ENCODE measurements at regions not wholly inside any gene's neighbourhood (a gene's known extent, or its start where the extent isn't known, plus 50 kb on each side); places are given as distances from the start of the nearest gene placed in this dataset.
A peak's percentile ranks its signal among the peaks of the same experiment; 100 is the strongest.

- no peaks in the 10 kb centered on the region for H3K4me1 ChIP-seq (ENCODE audit: control insufficient read depth, insufficient read depth, low read length)
- no peak overlapping the region for H3K27ac ChIP-seq (ENCODE audit: low read length)
- in situ Hi-C loops (cut with HindIII; ENCODE audit: low pct_unique_long_range_greater_than_20kb, low sequenced_read_pairs) (no loop called here), intact Hi-C loops (cut with micrococcal nuclease; ENCODE audit: unreplicated experiment) (no loop called here)
- no peaks in the 10 kb centered on the region for H3K9me3 ChIP-seq (ENCODE audit: control insufficient read depth, insufficient read depth, low read depth, low read length)
- no TSS peak for BruUV-seq (replicated peaks)
- no peaks in the 10 kb centered on the region for H3K36me3 ChIP-seq (ENCODE audit: control insufficient read depth, insufficient read depth, low read length)
- POLR2A ChIA-PET = no interaction called here
- H3K27me3 ChIP-seq (ENCODE audit: control insufficient read depth, insufficient read depth, low read length) = no peaks in the 10 kb centered on the region
- no peak for TF ChIP-seq TCF7L2 (IDR thresholded peaks at IDR 0.05; ENCODE audit: low read depth, low read length)
- no peak for TF ChIP-seq SIN3A (IDR thresholded peaks at IDR 0.05; ENCODE audit: borderline replicate concordance, insufficient read depth, low read depth, low read length)
- TF ChIP-seq, protein P1, sequence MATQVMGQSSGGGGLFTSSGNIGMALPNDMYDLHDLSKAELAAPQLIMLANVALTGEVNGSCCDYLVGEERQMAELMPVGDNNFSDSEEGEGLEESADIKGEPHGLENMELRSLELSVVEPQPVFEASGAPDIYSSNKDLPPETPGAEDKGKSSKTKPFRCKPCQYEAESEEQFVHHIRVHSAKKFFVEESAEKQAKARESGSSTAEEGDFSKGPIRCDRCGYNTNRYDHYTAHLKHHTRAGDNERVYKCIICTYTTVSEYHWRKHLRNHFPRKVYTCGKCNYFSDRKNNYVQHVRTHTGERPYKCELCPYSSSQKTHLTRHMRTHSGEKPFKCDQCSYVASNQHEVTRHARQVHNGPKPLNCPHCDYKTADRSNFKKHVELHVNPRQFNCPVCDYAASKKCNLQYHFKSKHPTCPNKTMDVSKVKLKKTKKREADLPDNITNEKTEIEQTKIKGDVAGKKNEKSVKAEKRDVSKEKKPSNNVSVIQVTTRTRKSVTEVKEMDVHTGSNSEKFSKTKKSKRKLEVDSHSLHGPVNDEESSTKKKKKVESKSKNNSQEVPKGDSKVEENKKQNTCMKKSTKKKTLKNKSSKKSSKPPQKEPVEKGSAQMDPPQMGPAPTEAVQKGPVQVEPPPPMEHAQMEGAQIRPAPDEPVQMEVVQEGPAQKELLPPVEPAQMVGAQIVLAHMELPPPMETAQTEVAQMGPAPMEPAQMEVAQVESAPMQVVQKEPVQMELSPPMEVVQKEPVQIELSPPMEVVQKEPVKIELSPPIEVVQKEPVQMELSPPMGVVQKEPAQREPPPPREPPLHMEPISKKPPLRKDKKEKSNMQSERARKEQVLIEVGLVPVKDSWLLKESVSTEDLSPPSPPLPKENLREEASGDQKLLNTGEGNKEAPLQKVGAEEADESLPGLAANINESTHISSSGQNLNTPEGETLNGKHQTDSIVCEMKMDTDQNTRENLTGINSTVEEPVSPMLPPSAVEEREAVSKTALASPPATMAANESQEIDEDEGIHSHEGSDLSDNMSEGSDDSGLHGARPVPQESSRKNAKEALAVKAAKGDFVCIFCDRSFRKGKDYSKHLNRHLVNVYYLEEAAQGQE (IDR thresholded peaks at IDR 0.05; ENCODE audit: insufficient read depth in 1 of 2, low read depth in 2 of 2, low read length in 1 of 2) = no peak
- no peak for TF ChIP-seq POLR2AphosphoS5 (IDR thresholded peaks at IDR 0.05; ENCODE audit: low read depth, low read length)
- no peak for TF ChIP-seq CTCF (IDR thresholded peaks at IDR 0.05)
- ATAC-seq = no peak
- H3K4me3 ChIP-seq (ENCODE audit: low read depth in 2 of 2, low read length in 2 of 2) = no peak overlapping the region
- CTCF ChIA-PET = interaction anchor here (0.6 kb wide), 1 partner anchor 21 kb away, joined by 3 read pairs; no protein-coding TSS in a partner anchor
- no peak for DNase-seq (ENCODE audit: low read depth, low spot score)
Observed at GRCh38 chr7:36083626-36084380, 69.3 kb upstream of the EEPD1 start.

- ATAC-seq (peak; percentile 89), DNase-seq (ENCODE audit: low read depth, low spot score) (no peak)
- no peaks in the 10 kb centered on the region for H3K36me3 ChIP-seq (ENCODE audit: control insufficient read depth, insufficient read depth, low read length)
- intact Hi-C loops (cut with micrococcal nuclease; ENCODE audit: unreplicated experiment) (no loop called here), in situ Hi-C loops (cut with HindIII; ENCODE audit: low pct_unique_long_range_greater_than_20kb, low sequenced_read_pairs) (no loop called here)
- H3K27me3 ChIP-seq (ENCODE audit: control insufficient read depth, insufficient read depth, low read length) = no peaks in the 10 kb centered on the region
- TF ChIP-seq SIN3A (IDR thresholded peaks at IDR 0.05; ENCODE audit: borderline replicate concordance, insufficient read depth, low read depth, low read length) (no peak), CTCF (IDR thresholded peaks at IDR 0.05) (peak; percentile 75; the same call in 1 of the 2 replicates), POLR2AphosphoS5 (IDR thresholded peaks at IDR 0.05; ENCODE audit: low read depth, low read length) (no peak), TCF7L2 (IDR thresholded peaks at IDR 0.05; ENCODE audit: low read depth, low read length) (no peak)
- TF ChIP-seq, protein P1 (IDR thresholded peaks at IDR 0.05; ENCODE audit: insufficient read depth in 1 of 2, low read depth in 2 of 2, low read length in 1 of 2) = no peak
- no peaks in the 10 kb centered on the region for H3K9me3 ChIP-seq (ENCODE audit: control insufficient read depth, insufficient read depth, low read depth, low read length)
- H3K4me1 ChIP-seq (ENCODE audit: control insufficient read depth, insufficient read depth, low read length) = no peaks in the 10 kb centered on the region
- POLR2A ChIA-PET = no interaction called here
- no peak overlapping the region for H3K4me3 ChIP-seq (ENCODE audit: low read depth in 2 of 2, low read length in 2 of 2)
- no TSS peak for BruUV-seq (replicated peaks)
- H3K27ac ChIP-seq (ENCODE audit: low read length) = no peak overlapping the region
- CTCF ChIA-PET = no interaction called here
Observed at GRCh38 chr7:36084485-36085091, 68.5 kb upstream of the EEPD1 start.
